Type B pancreatic cell (in vitro differentiated cells): ENCODE measurements at regions not wholly inside any gene's neighbourhood (a gene's known extent, or its start where the extent isn't known, plus 50 kb on each side); places are given as distances from the start of the nearest gene placed in this dataset.

Experiments
- DNase-seq: peaks from one replicate; pipeline ENCODE4 v3.0.0; 2021; ENCODE audit warnings: mixed read lengths; ENCODE audit not compliant: unreplicated experiment; ENCODE audit errors: extremely low spot score
- H3K27ac Mint-ChIP-seq: 2 replicates; pipeline ENCODE4 v1.8.0; 2021; ENCODE audit warnings: mild to moderate bottlenecking, mixed read lengths
- H3K27me3 Mint-ChIP-seq: 2 replicates; pipeline ENCODE4 v1.8.0; 2021; ENCODE audit warnings: mixed read lengths
- H3K36me3 Mint-ChIP-seq: 2 replicates; pipeline ENCODE4 v1.8.0; 2021; ENCODE audit warnings: mixed read lengths
- H3K4me1 Mint-ChIP-seq: one replicate; pipeline ENCODE4 v1.8.0; 2021; ENCODE audit warnings: mixed read lengths; ENCODE audit not compliant: unreplicated experiment
- H3K4me3 Mint-ChIP-seq: 2 replicates; pipeline ENCODE4 v1.8.0; 2021; ENCODE audit warnings: mild to moderate bottlenecking, mixed read lengths
- H3K9me3 Mint-ChIP-seq: 2 replicates; pipeline ENCODE4 v1.8.0; 2021; ENCODE audit warnings: mixed read lengths
- CTCF ChIP-seq: fragments of 200-600 bp; sonication (generic); conservative IDR thresholded peaks from 2 replicates; pipeline ENCODE4 v1.5.0; 2021; ENCODE audit warnings: antibody characterized with exemption, mild to moderate bottlenecking

DNA sequence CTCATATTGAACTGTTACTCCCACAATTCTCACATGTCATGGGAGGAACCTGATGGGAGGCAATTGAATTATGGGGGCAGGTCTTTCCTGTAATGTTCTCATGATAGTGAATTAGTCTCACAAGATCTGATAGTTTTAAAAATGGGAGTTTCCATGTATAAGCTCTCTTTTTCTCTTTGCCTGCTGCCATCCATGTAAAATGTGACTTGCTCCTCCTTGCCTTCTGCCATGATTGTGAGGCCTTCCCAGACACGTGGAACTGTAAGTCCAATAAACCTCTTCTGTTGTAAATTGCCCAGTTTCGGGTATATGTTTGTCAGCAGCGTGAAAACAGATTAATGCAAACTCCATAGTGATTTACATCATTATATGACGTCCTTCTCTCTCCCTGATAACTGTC is 759.7 kb upstream of the RGS18 start:
- H3K9me3 Mint-ChIP-seq, result peaks cover 14% of the 10 kb centered on the region
- H3K27ac Mint-ChIP-seq, result no peak overlapping the region
- TF ChIP-seq CTCF, result no peak
- H3K4me1 Mint-ChIP-seq, result no peaks in the 10 kb centered on the region
- H3K27me3 Mint-ChIP-seq, result no peaks in the 10 kb centered on the region
- H3K4me3 Mint-ChIP-seq, result no peak overlapping the region
- no peaks in the 10 kb centered on the region for H3K36me3 Mint-ChIP-seq
- DNase-seq, result no peak

DNA sequence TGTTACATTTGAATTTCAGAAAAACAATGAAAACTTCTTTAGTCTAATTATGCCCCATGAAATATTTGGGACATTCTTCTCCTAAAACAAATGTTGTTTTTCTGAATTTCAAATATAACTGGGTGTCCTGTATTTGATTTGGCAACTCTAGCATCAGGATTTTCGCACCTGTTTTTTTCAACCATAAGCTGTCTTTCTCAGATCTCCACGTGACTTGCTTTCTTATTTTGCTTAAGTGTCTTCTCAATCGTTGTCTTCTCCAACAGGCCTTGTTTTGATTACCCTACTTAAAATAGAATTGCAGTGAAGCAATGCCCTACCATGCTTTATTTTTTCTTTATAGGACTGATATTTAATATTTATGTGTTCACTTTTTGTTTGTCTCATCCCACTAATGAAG is 752.8 kb upstream of the RGS18 start:
- Mint-ChIP-seq H3K4me1 (no peaks in the 10 kb centered on the region), H3K36me3 (no peaks in the 10 kb centered on the region), H3K4me3 (no peak overlapping the region), H3K27ac (no peak overlapping the region), H3K9me3 (no peaks in the 10 kb centered on the region), H3K27me3 (no peaks in the 10 kb centered on the region)
- DNase-seq, result no peak
- no peak for TF ChIP-seq CTCF

DNA sequence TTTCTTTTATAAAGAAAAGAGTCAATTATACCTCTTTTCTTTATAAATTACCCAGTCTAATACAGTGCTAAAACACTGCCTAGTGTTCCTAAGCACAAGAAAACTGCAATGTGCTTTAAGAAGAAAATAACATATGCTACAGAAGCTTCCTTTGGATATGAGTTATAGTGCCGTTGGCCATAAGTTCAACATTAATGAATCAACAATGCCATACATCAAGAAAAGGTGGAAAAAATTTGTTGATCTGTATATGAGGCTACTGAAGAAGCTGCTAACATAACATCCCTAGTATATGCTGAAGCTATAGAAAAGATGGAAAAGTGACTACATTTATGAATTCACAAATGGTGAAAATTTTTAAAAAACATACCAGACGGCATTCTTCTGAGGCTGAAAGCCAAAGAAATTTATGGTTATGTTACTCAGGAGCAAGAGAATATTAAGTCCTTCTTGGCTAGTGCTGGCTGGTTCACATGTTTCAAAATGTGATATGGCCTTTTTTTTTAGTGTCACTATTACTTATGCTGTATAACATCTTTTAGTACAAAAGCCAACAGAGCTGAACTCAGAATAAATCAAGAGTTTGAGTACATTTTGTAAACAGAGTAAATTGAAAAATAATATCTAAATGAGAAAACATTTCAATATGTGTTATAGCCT is 743.2 kb upstream of the RGS18 start:
- no peak for TF ChIP-seq CTCF
- Mint-ChIP-seq H3K9me3 (no peaks in the 10 kb centered on the region), H3K4me3 (no peak overlapping the region), H3K4me1 (no peaks in the 10 kb centered on the region), H3K27me3 (no peaks in the 10 kb centered on the region), H3K27ac (no peak overlapping the region), H3K36me3 (no peaks in the 10 kb centered on the region)
- DNase-seq, result no peak

GRCh38 chr1:191419842-191420241 is 738.4 kb upstream of the RGS18 start:
- H3K27me3 Mint-ChIP-seq, result no peaks in the 10 kb centered on the region
- no peak for TF ChIP-seq CTCF
- no peaks in the 10 kb centered on the region for H3K36me3 Mint-ChIP-seq
- no peak overlapping the region for H3K27ac Mint-ChIP-seq
- DNase-seq, result no peak
- no peaks in the 10 kb centered on the region for H3K4me1 Mint-ChIP-seq
- H3K9me3 Mint-ChIP-seq, result no peaks in the 10 kb centered on the region
- no peak overlapping the region for H3K4me3 Mint-ChIP-seq

GRCh38 chr1:191427593-191427992 is 730.7 kb upstream of the RGS18 start:
- H3K36me3 Mint-ChIP-seq, result no peaks in the 10 kb centered on the region
- no peak overlapping the region for H3K27ac Mint-ChIP-seq
- no peak for TF ChIP-seq CTCF
- H3K4me3 Mint-ChIP-seq, result no peak overlapping the region
- H3K9me3 Mint-ChIP-seq, result peaks cover 3% of the 10 kb centered on the region
- no peaks in the 10 kb centered on the region for H3K27me3 Mint-ChIP-seq
- no peaks in the 10 kb centered on the region for H3K4me1 Mint-ChIP-seq
- DNase-seq, result no peak

- H3K27me3 Mint-ChIP-seq, result no peaks in the 10 kb centered on the region
- H3K9me3 Mint-ChIP-seq, result no peaks in the 10 kb centered on the region
- no peak for DNase-seq
- no peak overlapping the region for H3K27ac Mint-ChIP-seq
- no peaks in the 10 kb centered on the region for H3K4me1 Mint-ChIP-seq
- no peaks in the 10 kb centered on the region for H3K36me3 Mint-ChIP-seq
- no peak overlapping the region for H3K4me3 Mint-ChIP-seq
- no peak for TF ChIP-seq CTCF
Observed at GRCh38 chr1:191432817-191433216, 725.4 kb upstream of the RGS18 start.
